NOMO-1 treated with dmso at 0.1 percent for 144 hours (cell line): ENCODE measurements at regions not wholly inside any gene's neighbourhood (a gene's known extent, or its start where the extent isn't known, plus 50 kb on each side); places are given as distances from the start of the nearest gene placed in this dataset.
"Not testable (repeated sequence)": the region's sequence is repeated elsewhere in the genome, so short reads cannot be mapped to it uniquely, and the experiment has no call there.

Experiments used
- DNase-seq: peaks from one replicate; lab custom pipeline; 2025; ENCODE audit not compliant: unreplicated experiment; lab: John Stamatoyannopoulos, UW

DNA sequence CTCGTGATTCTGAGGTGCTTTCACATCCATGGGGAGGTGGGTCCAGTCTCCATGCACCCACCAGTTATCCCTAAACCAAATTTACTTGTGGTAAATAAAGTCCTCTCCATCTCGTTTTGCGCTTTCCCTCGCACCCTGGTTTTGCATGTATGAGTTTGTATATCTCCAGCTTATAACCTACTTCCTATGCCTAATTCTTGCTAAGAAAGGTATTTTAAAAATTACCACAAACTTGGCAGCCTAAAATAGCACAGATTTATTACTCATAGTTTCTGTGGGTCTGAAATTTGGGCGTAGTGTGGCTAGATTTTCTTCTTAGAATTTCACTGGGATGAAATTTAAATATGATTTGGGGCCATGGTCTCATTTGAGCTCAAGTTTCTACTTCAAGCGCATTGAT, 511.5 kb downstream of the NYAP2 start:
- DNase-seq = no peak

GRCh38 chr2:225895126-225895525, 495.6 kb downstream of the NYAP2 start:
- DNase-seq = no peak

DNA sequence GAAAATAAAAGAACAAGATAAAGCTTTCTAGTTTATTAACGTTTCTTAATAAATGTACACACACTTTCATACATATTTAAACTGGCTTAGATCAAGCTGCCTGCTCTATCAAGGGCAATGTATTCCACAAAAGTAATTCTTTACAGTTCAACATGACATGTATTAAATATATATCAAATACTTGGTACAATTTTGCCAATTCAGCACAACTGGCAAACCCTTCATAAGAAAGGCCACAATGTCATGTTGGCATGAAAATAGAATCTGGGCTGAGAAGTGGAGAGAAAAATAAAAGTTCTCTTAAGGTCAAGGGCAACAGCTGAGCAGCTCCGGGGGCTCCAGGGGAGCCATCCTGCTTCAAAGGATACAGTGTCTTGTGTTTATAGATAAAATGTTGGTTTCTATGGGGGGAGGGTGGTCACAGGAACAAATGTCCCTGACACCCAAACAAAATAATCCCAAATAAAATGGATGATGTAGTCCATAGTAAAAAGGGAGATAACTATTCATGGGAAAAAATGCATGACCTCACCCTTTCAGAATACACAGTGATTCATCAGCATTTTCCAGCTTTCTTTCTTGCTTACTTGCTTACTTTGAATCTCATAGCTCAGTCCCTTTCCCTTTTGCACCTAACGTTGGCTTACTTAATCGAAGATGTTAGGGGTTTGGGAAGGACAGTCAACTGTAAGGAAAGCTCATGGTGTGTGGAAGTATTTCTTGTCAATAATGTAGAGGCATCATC, 494.9 kb downstream of the NYAP2 start:
- DNase-seq = no peak

DNA sequence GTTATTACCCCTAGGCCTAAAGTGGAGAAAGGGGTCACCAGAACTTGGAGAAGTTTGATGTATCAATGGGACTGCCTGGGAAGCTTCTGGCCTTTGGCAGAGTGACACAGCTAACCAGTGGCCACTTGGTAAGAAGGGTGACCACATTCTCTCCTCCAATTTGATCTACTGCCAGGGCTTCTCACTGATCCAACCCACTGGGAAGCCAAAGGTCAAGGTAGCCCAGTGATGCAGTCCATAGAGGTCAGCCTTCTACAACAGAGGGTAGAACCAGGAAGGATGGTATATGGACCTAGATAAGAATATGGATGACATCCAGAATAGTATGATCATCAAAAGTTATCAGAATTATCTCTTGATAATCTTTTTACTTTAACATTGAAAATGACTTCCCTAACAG, 493.6 kb downstream of the NYAP2 start:
- DNase-seq = no peak

- DNase-seq = no peak
Measured at GRCh38 chr2:225891771-225892170, 492.3 kb downstream of the NYAP2 start.

DNA sequence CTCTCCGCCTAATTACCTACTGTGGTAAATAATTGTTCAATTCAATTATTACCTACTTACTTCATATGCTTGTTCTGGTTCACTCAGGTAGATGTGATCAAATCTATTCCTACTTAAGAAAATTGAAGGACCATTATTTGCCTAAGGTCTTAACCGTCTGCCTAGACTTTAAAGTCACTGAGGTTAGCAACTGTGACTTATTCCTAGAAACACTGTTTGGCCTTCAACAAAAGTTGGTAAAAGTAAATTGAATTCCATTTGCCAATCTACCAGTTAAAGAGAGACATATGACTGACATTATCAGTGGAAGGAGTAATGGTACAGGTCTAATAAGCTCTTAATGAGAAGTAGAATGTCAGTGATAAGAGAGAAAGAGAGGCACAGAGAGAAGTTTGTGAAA, 491.5 kb downstream of the NYAP2 start:
- no peak for DNase-seq

- peak; percentile 4 for DNase-seq
Measured at GRCh38 chr2:225889452-225889851, 489.9 kb downstream of the NYAP2 start.

- no peak for DNase-seq
Measured at GRCh38 chr2:225867071-225867470, 467.6 kb downstream of the NYAP2 start.

GRCh38 chr2:225865468-225865867, 466.0 kb downstream of the NYAP2 start:
- DNase-seq = no peak

GRCh38 chr2:225864394-225864793, 464.9 kb downstream of the NYAP2 start:
- no peak for DNase-seq

- no peak for DNase-seq
Measured at GRCh38 chr2:225842939-225843338, 443.4 kb downstream of the NYAP2 start.

- DNase-seq = no peak
Measured at GRCh38 chr2:225841314-225841713, 441.8 kb downstream of the NYAP2 start.

DNA sequence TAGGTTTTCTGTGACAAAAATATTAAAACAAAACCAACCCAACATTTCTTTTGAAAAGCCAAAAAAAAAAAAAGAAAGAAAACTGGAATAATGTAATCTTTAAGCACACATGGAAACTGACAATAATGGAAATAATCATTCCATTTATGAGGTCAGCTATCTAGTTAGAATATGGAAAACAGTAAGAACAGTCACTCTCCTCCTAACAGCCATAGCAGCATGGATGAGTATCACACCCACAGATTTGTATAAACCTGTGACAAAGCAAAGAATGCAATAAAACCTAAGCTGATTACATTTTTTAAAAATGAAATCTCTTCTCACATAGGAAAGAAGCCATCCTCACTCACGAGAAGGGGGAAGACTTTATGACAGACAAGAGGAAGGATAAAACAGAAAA, 437.8 kb downstream of the NYAP2 start:
- no peak for DNase-seq

DNA sequence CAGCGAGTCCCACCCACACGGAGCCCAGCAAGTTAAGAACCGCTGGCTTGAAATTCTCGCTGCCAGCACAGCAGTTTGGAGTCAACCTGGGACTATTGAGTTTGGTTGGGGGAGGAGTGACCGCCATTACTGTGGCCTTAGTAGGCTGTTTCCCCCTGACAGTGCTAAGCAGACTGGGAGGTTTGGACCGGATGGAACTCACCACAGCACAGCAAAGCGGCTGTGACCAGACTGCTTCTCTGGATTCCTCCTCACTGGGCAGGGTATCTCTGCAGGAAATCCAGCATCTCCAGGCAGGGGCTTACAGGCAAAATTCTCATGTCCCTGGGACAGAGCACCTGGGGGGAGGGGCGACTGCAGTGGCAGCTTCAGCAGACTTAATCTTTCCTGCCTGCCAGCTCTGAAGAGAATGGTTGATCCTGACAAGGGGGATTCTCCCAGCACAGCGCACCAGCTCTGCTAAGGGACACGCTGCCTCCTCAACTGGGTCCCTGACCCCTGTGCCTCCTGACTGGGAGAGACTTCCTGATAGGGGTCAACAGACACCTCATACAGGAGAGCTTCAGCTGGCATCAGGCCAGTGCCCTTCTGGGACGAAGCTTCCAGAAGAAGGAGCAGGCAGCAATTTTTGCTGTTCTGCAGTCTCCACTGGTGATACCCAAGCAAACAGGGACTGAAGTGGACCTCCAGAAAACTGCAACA, 425.4 kb downstream of the NYAP2 start:
- no peak for DNase-seq

- no peak for DNase-seq
Measured at GRCh38 chr2:225821351-225821750, 421.8 kb downstream of the NYAP2 start.

DNA sequence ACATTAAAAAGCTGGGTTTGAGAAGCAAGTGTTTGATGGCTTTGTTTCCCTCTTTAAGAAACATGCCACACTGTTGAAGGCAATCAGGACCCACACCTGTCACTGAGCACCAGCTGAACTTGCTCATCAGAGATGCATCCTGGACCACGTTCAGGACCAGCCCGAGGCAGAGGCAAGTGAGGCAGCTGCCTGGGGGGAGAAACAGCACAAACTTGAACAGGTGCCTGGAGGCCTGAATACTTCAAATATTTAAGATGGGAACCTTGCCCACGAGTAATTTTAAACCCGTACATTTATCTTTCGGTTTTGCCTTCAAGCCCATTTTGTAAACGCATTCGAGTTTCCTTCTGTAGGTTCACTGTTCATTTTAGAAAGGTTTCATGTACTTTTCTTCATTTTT, 421.3 kb downstream of the NYAP2 start:
- DNase-seq = no peak

- DNase-seq = no peak
Measured at GRCh38 chr2:225814554-225814953, 415.0 kb downstream of the NYAP2 start.

DNA sequence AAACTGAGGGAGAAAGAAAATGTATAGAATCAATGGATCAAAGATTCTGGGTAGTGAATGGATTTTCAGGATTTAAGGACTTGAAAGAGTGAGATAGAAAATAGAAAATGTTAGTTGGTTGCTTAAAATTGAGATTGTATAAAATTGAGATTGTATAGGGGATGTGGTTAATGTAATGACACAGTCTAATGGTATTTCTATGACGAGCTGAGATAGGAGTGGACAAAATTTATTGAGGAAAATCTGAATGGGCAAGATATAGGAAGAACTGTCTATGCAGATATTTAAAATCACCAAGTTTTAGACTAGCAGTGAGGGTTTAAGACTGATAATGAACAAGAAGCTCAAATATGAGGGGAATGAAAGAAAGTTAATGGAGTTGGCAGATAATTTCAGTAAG, 406.6 kb downstream of the NYAP2 start:
- no peak for DNase-seq

DNA sequence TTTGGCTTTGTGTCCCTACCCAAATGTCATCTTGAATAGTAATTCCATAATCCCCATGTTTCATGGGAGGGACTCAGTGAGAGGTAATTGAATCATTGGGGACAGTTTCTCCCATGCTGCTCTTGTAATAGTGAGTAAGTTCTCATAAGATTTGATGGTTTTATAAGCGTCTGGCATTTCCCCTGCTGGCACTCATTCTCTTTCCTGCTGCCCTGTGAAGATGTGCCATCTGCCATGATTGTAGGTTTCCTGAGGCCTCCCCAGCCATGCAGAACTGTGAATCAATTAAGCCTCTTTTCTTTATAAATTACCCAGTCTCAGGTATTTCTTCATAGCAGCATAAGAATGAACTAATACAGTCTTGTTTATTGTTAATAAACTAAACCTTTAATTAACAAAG, 402.6 kb downstream of the NYAP2 start:
- DNase-seq = not testable (repeated sequence)

- no peak for DNase-seq
Measured at GRCh38 chr2:225797394-225797793, 397.9 kb downstream of the NYAP2 start.

DNA sequence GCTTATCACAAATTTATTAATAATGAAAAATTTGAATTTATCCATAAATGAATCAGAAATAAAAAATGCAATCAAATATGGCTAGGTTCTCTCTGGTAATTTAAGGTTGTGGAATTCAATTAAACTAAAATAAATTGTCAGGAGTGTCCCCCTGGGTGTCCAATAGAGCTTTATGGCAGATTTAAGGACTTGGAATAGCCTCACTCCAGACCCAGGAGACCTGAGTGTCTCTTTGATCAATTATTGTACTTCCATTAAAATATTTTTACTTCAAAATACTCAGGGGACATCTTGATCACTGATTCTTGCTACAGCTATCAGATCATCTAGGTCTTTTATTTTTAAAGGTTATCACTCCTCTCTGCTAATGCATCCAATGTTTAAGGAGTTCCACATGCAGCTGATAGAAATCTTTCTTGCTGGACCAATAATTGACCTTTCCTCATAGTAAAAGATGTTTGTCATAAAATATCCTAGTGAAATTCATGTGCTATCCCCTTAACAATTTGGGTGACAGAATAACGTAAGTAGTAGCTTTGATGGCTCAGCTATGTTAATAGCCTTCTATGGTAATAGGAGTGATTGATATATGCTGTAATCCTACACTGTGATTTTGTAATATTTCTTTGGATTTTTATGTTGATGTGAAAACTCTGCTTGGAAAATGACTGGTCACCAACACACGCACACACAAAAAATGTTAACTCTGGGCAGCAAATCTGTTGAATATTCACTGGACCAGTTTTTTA, 395.3 kb downstream of the NYAP2 start:
- DNase-seq = no peak
